Fibroblast of lung (primary cell): ENCODE measurements at regions not wholly inside any gene's neighbourhood (a gene's known extent, or its start where the extent isn't known, plus 50 kb on each side); places are given as distances from the start of the nearest gene placed in this dataset.

ENCODE experiments used
- EZH2 ChIP-seq: IDR thresholded peaks from 2 replicates; pipeline ENCODE4 v1.5.1; 2012; ENCODE audit warnings: low read length, control low read depth, mild to moderate bottlenecking; ENCODE audit errors: missing control alignments
- TF ChIP-seq, protein P1 (sequence below), 2 donors: IDR thresholded peaks in 1 of 2; conservative IDR thresholded peaks in 1 of 2; 1 replicate in 1 of 2; 2 replicates in 1 of 2; pipeline ENCODE4 v1.5.1; 2011 to 2012; ENCODE audit warnings: low read length in 2 of 2, control low read depth in 1 of 2, inconsistent platforms in 1 of 2, low read depth in 1 of 2, mild to moderate bottlenecking in 1 of 2

DNA sequence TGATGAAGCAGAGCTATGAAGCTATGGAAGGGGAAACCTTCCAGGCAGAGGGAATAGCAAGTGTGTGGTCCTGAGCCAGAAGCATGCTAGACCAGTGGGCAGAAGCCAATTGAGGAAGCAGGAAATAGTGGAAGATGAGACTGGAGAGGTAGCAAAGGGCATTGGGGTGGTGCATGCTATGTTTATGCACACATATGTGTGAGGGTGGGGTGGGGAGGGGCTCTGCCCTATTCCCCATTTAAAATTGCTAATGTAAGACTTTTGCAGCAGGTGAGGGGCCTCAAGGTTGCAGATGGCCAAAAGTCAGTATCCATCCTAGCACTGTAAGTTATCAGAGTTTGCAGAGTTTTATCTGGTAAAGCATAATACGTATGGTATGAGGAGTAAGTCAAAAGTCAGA lies 626.6 kb upstream of the KIRREL3 start:
- TF ChIP-seq, protein P1, sequence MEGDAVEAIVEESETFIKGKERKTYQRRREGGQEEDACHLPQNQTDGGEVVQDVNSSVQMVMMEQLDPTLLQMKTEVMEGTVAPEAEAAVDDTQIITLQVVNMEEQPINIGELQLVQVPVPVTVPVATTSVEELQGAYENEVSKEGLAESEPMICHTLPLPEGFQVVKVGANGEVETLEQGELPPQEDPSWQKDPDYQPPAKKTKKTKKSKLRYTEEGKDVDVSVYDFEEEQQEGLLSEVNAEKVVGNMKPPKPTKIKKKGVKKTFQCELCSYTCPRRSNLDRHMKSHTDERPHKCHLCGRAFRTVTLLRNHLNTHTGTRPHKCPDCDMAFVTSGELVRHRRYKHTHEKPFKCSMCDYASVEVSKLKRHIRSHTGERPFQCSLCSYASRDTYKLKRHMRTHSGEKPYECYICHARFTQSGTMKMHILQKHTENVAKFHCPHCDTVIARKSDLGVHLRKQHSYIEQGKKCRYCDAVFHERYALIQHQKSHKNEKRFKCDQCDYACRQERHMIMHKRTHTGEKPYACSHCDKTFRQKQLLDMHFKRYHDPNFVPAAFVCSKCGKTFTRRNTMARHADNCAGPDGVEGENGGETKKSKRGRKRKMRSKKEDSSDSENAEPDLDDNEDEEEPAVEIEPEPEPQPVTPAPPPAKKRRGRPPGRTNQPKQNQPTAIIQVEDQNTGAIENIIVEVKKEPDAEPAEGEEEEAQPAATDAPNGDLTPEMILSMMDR (conservative IDR thresholded peaks at IDR 0.05 in 1 of 2, IDR thresholded peaks at IDR 0.05 in 1 of 2; ENCODE audit: low read depth in 1 of 2, low read length in 2 of 2), result no peak
- no peak for TF ChIP-seq EZH2
